Keratinocyte (primary cell): ENCODE measurements at regions not wholly inside any gene's neighbourhood (a gene's known extent, or its start where the extent isn't known, plus 50 kb on each side); places are given as distances from the start of the nearest gene placed in this dataset.
"Not testable (repeated sequence)": the region's sequence is repeated elsewhere in the genome, so short reads cannot be mapped to it uniquely, and the experiment has no call there.

Experiments used
- DNase-seq: peaks from one replicate; pipeline ENCODE4 v3.0.0-alpha.2; 2011; ENCODE audit warnings: low read depth, missing footprints, low spot score
- FAIRE-seq: peaks from 2 replicates; lab custom pipeline; 2011; peaks lifted over from hg19 to GRCh38; lab: Jason Lieb, UNC
- H2AFZ ChIP-seq: 2 replicates; pipeline ENCODE4 v1.6.0; 2012; ENCODE audit warnings: low read length, control low read depth, inconsistent platforms; ENCODE audit not compliant: control insufficient read depth
- H3K27ac ChIP-seq: 2 replicates; pipeline ENCODE4 v1.5.1; 2011; ENCODE audit warnings: low read length; ENCODE audit not compliant: control insufficient read depth, insufficient read depth
- H3K27me3 ChIP-seq: 3 replicates; pipeline ENCODE4 v1.6.0; 2011; ENCODE audit warnings: low read length; ENCODE audit not compliant: control insufficient read depth, insufficient read depth; ENCODE audit errors: extremely low read depth
- H3K36me3 ChIP-seq, 2 experiments: 2 replicates in 1 of 2; 3 replicates in 1 of 2; pipeline ENCODE4 v1.5.1; 2011; ENCODE audit warnings: low read length in 2 of 2, mild to moderate bottlenecking in 1 of 2; ENCODE audit not compliant: control insufficient read depth in 2 of 2, insufficient read depth in 2 of 2; ENCODE audit errors: extremely low read depth in 1 of 2
- H3K4me1 ChIP-seq: 3 replicates; pipeline ENCODE4 v1.5.1; 2011; ENCODE audit warnings: low read length; ENCODE audit not compliant: control insufficient read depth, insufficient read depth; ENCODE audit errors: extremely low read depth
- H3K4me2 ChIP-seq: 3 replicates; pipeline ENCODE4 v1.6.0; 2011; ENCODE audit warnings: low read depth, low read length; ENCODE audit not compliant: control insufficient read depth, insufficient read depth; ENCODE audit errors: extremely low read depth
- H3K4me3 ChIP-seq, 3 experiments: fragments of 200-600 bp in 1 of 3; sonication (generic) in 1 of 3; 2 replicates in 2 of 3; 3 replicates in 1 of 3; pipeline ENCODE4 v1.5.1; 2011 to 2016; ENCODE audit warnings: low read length in 3 of 3, mild to moderate bottlenecking in 3 of 3, control low read depth in 2 of 3, inconsistent platforms in 1 of 3, low read depth in 1 of 3, mixed read lengths in 1 of 3, mixed run types in 1 of 3, moderate library complexity in 1 of 3; ENCODE audit not compliant: control insufficient read depth in 2 of 3, insufficient read depth in 2 of 3; ENCODE audit errors: extremely low read depth in 1 of 3
- H3K79me2 ChIP-seq: 2 replicates; pipeline ENCODE4 v1.6.0; 2012; ENCODE audit warnings: low read length; ENCODE audit not compliant: control insufficient read depth, insufficient read depth
- H3K9ac ChIP-seq: 3 replicates; pipeline ENCODE4 v1.6.0; 2011; ENCODE audit warnings: low read length; ENCODE audit not compliant: control insufficient read depth, insufficient read depth; ENCODE audit errors: extremely low read depth
- H3K9me1 ChIP-seq: 3 replicates; pipeline ENCODE4 v1.6.0; 2011; ENCODE audit warnings: low read length; ENCODE audit not compliant: control insufficient read depth, insufficient read depth; ENCODE audit errors: extremely low read depth
- H3K9me3 ChIP-seq: 2 replicates; pipeline ENCODE4 v1.5.1; 2012; ENCODE audit warnings: low read depth, low read length; ENCODE audit not compliant: control insufficient read depth
- H4K20me1 ChIP-seq: 3 replicates; pipeline ENCODE4 v1.6.0; 2011; ENCODE audit warnings: low read length; ENCODE audit not compliant: control insufficient read depth, insufficient read depth; ENCODE audit errors: extremely low read depth
- dilution Hi-C: fragments of 300-500 bp; cut with MboI; formaldehyde crosslinking; loops from one replicate; pipeline ENCODE4 v1.7.0; 2020; ENCODE audit warnings: low sequenced_read_pairs; ENCODE audit not compliant: extremely low pct_ligation_motif_present

DNA sequence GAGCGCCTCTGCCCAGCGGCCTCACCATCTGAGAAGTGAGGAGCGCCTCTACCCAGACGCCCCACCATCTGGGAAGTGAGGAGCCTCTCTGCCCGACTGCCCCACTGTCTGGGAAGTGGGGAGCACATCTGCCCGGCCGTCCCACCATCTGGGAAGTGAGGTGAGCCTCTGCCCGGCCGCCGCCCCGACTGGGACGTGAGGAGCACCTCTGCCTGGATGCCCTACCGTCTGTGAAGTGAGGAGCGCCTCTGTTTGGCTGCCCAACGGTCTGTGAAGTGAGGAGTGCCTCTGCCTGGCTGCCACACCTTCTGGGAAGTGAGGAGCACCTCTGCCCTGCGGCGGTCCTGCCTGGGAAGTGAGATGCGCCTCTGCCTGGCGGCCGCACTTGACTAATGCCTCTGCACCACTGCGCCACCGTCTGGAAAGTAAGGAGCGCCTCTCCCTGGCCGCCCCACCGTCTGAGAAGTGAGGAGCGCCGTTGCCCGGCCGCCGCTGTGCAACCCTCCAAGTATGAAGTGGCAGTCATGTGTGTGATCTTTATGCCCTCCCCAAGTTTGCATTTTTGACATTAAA, 851.7 kb downstream of the NAP1L3 start:
- H4K20me1 ChIP-seq, dilution Hi-C loops: not testable (repeated sequence)

DNA sequence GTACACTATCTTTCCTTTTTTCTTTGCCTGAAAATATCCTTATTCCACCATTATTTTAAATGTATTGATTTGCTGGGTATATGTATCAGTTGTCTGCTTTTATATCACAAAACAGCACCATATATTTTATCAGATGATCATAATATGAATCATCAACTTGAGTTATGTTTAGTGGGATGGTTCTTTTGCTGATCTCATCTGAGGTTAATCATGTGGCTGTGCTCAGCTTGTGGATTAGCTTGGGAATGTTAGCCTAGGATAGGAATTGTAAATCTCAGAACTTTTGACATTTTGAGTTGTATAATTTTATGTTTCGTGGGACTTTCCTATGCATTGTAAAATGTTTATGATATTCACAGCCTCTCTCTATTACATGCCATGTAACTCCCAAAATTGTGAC, 881.3 kb downstream of the NAP1L3 start:
- H3K9me1 ChIP-seq, H2AFZ ChIP-seq, H3K4me2 ChIP-seq, H3K9ac ChIP-seq, H3K79me2 ChIP-seq, H3K27me3 ChIP-seq, DNase-seq, H3K4me3 ChIP-seq, dilution Hi-C loops, FAIRE-seq, H3K36me3 ChIP-seq, H4K20me1 ChIP-seq, H3K9me3 ChIP-seq, H3K4me1 ChIP-seq, H3K27ac ChIP-seq: not testable (repeated sequence)

More for the DNA sequence above, 851.7 kb downstream of the NAP1L3 start:
- not testable (repeated sequence) for H2AFZ ChIP-seq, H3K36me3 ChIP-seq, H3K4me3 ChIP-seq, H3K79me2 ChIP-seq, DNase-seq, H3K4me1 ChIP-seq, H3K4me2 ChIP-seq, FAIRE-seq, H3K9me1 ChIP-seq, H3K27ac ChIP-seq, H3K9me3 ChIP-seq, H3K9ac ChIP-seq, H3K27me3 ChIP-seq

DNA sequence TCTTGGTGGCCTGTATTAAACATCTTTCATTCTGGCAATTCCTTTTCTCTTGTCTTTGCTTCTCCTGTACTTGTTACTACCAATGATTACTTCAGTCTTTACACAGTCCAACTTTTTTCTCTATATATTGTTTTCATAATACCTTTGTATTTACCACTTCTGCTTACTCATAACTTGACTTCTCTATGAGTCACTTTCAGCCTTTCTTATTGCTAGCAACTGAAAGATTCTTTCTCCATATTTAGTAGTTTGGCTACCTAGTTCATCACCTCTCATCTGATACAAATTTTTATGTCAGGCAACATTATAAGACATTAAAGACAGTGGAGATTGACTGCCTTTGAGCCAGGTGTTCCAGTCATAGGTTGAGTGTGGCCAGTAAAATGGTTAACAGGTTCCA, 893.3 kb downstream of the NAP1L3 start:
- H4K20me1 ChIP-seq, H3K27me3 ChIP-seq, H3K9me3 ChIP-seq, H2AFZ ChIP-seq, H3K9me1 ChIP-seq, dilution Hi-C loops, DNase-seq, H3K79me2 ChIP-seq, FAIRE-seq, H3K9ac ChIP-seq, H3K27ac ChIP-seq, H3K4me2 ChIP-seq, H3K4me3 ChIP-seq, H3K4me1 ChIP-seq, H3K36me3 ChIP-seq: not testable (repeated sequence)
